Kidney (tissue), 13 donors: ENCODE measurements at regions not wholly inside any gene's neighbourhood (a gene's known extent, or its start where the extent isn't known, plus 50 kb on each side); places are given as distances from the start of the nearest gene placed in this dataset.
A peak's percentile ranks its signal among the peaks of the same experiment; 100 is the strongest.

ENCODE experiments used
- DNase-seq, 5 donors: peaks; one replicate each; pipeline ENCODE4 v3.0.0-alpha.2; 2013 to 2020
- FAIRE-seq: peaks from 2 replicates; lab custom pipeline; 2012; peaks lifted over from hg19 to GRCh38; lab: Jason Lieb, UNC
- H3K27ac ChIP-seq, 2 donors: one replicate each; pipeline ENCODE4 v1.7.0; 2013; ENCODE audit warnings: low read depth in 2 of 2, low read length in 2 of 2, inconsistent platforms in 1 of 2
- H3K27me3 ChIP-seq: one replicate; pipeline ENCODE4 v1.7.1; 2013; ENCODE audit warnings: low read length, inconsistent platforms; ENCODE audit not compliant: control insufficient read depth, insufficient read depth
- H3K36me3 ChIP-seq, 3 donors: one replicate each; pipeline versions ENCODE4 v1.7.0 to v1.7.1; 2013; ENCODE audit warnings: low read length in 3 of 3, control low read depth in 1 of 3, inconsistent platforms in 1 of 3; ENCODE audit not compliant: insufficient read depth in 3 of 3, control insufficient read depth in 2 of 3
- H3K4me1 ChIP-seq, 3 donors: one replicate each; pipeline versions ENCODE4 v1.7.0 to v1.7.1; 2013; ENCODE audit warnings: low read length in 3 of 3, inconsistent platforms in 1 of 3, low read depth in 1 of 3; ENCODE audit not compliant: control insufficient read depth in 2 of 3, insufficient read depth in 2 of 3
- H3K4me3 ChIP-seq, 3 donors: one replicate each; pipeline versions ENCODE4 v1.7.0 to v1.8.1; 2013; ENCODE audit warnings: low read length in 3 of 3, control low read depth in 1 of 3, inconsistent platforms in 1 of 3
- H3K9ac ChIP-seq, 3 donors: one replicate each; pipeline versions ENCODE4 v1.7.0 to v1.7.1; 2013; ENCODE audit warnings: low read length in 3 of 3, control low read depth in 1 of 3, inconsistent platforms in 1 of 3
- H3K9me3 ChIP-seq, 3 donors: one replicate each; pipeline versions ENCODE4 v1.7.0 to v1.7.1; 2013; ENCODE audit warnings: low read length in 3 of 3, control low read depth in 1 of 3, inconsistent platforms in 1 of 3; ENCODE audit not compliant: control insufficient read depth in 2 of 3, insufficient read depth in 1 of 3
- CTCF ChIP-seq: IDR thresholded peaks from 3 replicates; pipeline ENCODE4 v1.5.1; 2012; ENCODE audit warnings: mild to moderate bottlenecking, moderate library complexity, borderline replicate concordance; ENCODE audit not compliant: insufficient read depth; ENCODE audit errors: extremely low read depth
- intact Hi-C: fragments of 100-400 bp; cut with DNase I; formaldehyde crosslinking; loops from one replicate; pipeline ENCODE4 v1.11.1; 2022
- donor health status: control.
- donor health status: control.
- donor health status: control.
- donor health status: control.
- donor health status: control.
- donor health status: DM: yes; HTN: yes; CAD: no.
- donor health status: Normal renal cell carcinoma (clear cell type).

GRCh38 chr7:153286763-153287162 lies 527.2 kb downstream of the ACTR3B start:
- Histone ChIP-seq H3K9me3 (no peaks in the 10 kb centered on the region), H3K27me3 (no peaks in the 10 kb centered on the region), H3K36me3 (no peaks in the 10 kb centered on the region), H3K4me1 (no peaks in the 10 kb centered on the region), H3K9ac (no peak overlapping the region), H3K4me3 (no peak overlapping the region), H3K27ac (no peak overlapping the region)
- intact Hi-C loops: no loop called here
- no peak for DNase-seq
- no peak for TF ChIP-seq CTCF
- FAIRE-seq: no peak

GRCh38 chr7:153290066-153290465 lies 530.5 kb downstream of the ACTR3B start:
- no peaks in the 10 kb centered on the region for H3K4me1 ChIP-seq
- no peak overlapping the region for H3K27ac ChIP-seq
- H3K36me3 ChIP-seq: no peaks in the 10 kb centered on the region
- H3K4me3 ChIP-seq: no peak overlapping the region
- FAIRE-seq (no peak), DNase-seq (no peak)
- intact Hi-C loops: no loop called here
- no peaks in the 10 kb centered on the region for H3K27me3 ChIP-seq
- TF ChIP-seq CTCF: no peak
- no peak overlapping the region for H3K9ac ChIP-seq
- H3K9me3 ChIP-seq: no peaks in the 10 kb centered on the region

GRCh38 chr7:153297141-153297540 lies 537.6 kb downstream of the ACTR3B start:
- FAIRE-seq (no peak), DNase-seq (no peak)
- no peak overlapping the region for H3K27ac ChIP-seq
- intact Hi-C loops: no loop called here
- no peaks in the 10 kb centered on the region for H3K4me1 ChIP-seq
- no peaks in the 10 kb centered on the region for H3K36me3 ChIP-seq
- H3K27me3 ChIP-seq: no peaks in the 10 kb centered on the region
- no peak for TF ChIP-seq CTCF
- H3K9ac ChIP-seq: no peak overlapping the region
- no peak overlapping the region for H3K4me3 ChIP-seq
- no peaks in the 10 kb centered on the region for H3K9me3 ChIP-seq

GRCh38 chr7:153301936-153302335 lies 542.4 kb downstream of the ACTR3B start:
- no peak for TF ChIP-seq CTCF
- FAIRE-seq: no peak
- intact Hi-C loops: no loop called here

More at GRCh38 chr7:153301936-153302335, 542.4 kb downstream of the ACTR3B start:
- Histone ChIP-seq H3K27me3 (no peaks in the 10 kb centered on the region), H3K4me3 (no peak overlapping the region), H3K9ac (no peak overlapping the region), H3K9me3 (peaks cover 0 to 3% (median 0%) of the 10 kb centered on the region in 3 donors), H3K4me1 (no peaks in the 10 kb centered on the region), H3K27ac (no peak overlapping the region), H3K36me3 (no peaks in the 10 kb centered on the region)
- DNase-seq: peak in 3 of 5 donors; percentile 23 to 37 (median 25)
